Lung (tissue), 11 donors: ENCODE measurements at regions not wholly inside any gene's neighbourhood (a gene's known extent, or its start where the extent isn't known, plus 50 kb on each side); places are given as distances from the start of the nearest gene placed in this dataset.

ENCODE experiments used
- ATAC-seq: fragments of 200-7000 bp; cut with Tn5 transposase; one replicate; pipeline ENCODE4 v1.9.1; 2020; ENCODE audit warnings: moderate number of reproducible peaks; ENCODE audit not compliant: insufficient read depth, low FRiP score
- DNase-seq, 3 donors: peaks; one replicate each; pipeline ENCODE4 v3.0.0-alpha.2; 2013 to 2017
- H3K27ac ChIP-seq, 2 donors: one replicate each; pipeline ENCODE4 v1.5.1; 2013; ENCODE audit warnings: mild to moderate bottlenecking in 2 of 2, moderate library complexity in 2 of 2, control low read depth in 1 of 2, inconsistent platforms in 1 of 2, low read depth in 1 of 2, low read length in 1 of 2
- H3K27me3 ChIP-seq, 3 donors: one replicate each; pipeline ENCODE4 v1.5.1; 2013; ENCODE audit warnings: low read length in 2 of 3; ENCODE audit not compliant: control insufficient read depth in 3 of 3, insufficient read depth in 3 of 3
- H3K36me3 ChIP-seq, 4 donors: one replicate each; pipeline ENCODE4 v1.5.1; 2013; ENCODE audit warnings: low read length in 4 of 4, mild to moderate bottlenecking in 1 of 4, moderate library complexity in 1 of 4; ENCODE audit not compliant: control insufficient read depth in 4 of 4, insufficient read depth in 4 of 4
- H3K4me1 ChIP-seq, 5 donors: one replicate each; pipeline ENCODE4 v1.5.1; 2013; ENCODE audit warnings: low read length in 5 of 5, mild to moderate bottlenecking in 2 of 5, moderate library complexity in 1 of 5; ENCODE audit not compliant: control insufficient read depth in 5 of 5, insufficient read depth in 5 of 5
- H3K4me3 ChIP-seq: one replicate; pipeline ENCODE4 v1.5.1; 2013; ENCODE audit warnings: mild to moderate bottlenecking, control low read depth, moderate library complexity
- H3K9ac ChIP-seq, 2 donors: one replicate each; pipeline ENCODE4 v1.5.1; 2013; ENCODE audit warnings: low read length in 2 of 2, control low read depth in 1 of 2; ENCODE audit not compliant: insufficient read depth in 1 of 2
- H3K9me3 ChIP-seq, 4 donors: one replicate each; pipeline ENCODE4 v1.5.1; 2013; ENCODE audit warnings: low read length in 3 of 4, mild to moderate bottlenecking in 1 of 4, moderate library complexity in 1 of 4; ENCODE audit not compliant: control insufficient read depth in 4 of 4, insufficient read depth in 3 of 4
- CTCF ChIP-seq: IDR thresholded peaks from 2 replicates; pipeline ENCODE4 v1.5.1; 2012; ENCODE audit warnings: mild to moderate bottlenecking; ENCODE audit errors: control extremely low read depth, extremely low read depth
- WGBS, 2 donors: extraction: QIAGEN DNeasy Blood & Tissue Kit; methylation state at CpG; one replicate each; pipeline ENCODE4 v1.1.7; 2013; 5-methylcytosine and 5-hydroxymethylcytosine counted together
- donor health status: control.
- donor health status: control.
- donor health status: Bipolar disorder and iron deficiency.
- donor health status: healthy.
- donor health status: DM: yes; HTN: yes; CAD: no.

DNA sequence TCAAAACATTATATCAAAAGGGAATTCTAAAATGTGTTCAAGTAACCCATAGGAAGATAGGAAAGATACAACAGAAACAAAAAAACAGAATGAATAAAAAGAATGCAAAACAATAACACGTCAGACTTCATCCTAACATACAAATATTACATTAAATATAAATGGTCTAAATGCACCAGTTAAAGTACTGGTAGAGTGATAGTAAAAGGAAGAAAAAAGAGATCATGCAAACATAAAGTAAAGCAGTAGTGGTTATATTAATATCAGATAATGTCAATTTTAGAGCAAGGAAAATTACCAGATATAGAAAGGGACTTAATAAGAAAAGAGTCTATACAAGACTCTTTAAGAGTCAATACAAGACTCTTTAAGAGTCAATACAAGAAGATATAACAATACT lies 755.7 kb downstream of the MCTP2 start:
- H3K9me3 ChIP-seq = peaks cover 0 to 4% (median under 1%) of the 10 kb centered on the region in 4 donors
- no peak for TF ChIP-seq CTCF
- no peak overlapping the region for H3K4me3 ChIP-seq
- WGBS, 2 donors = 78 to 92% methylated on average over 1 of the region's 1 CpG
- H3K27ac ChIP-seq = no peak overlapping the region
- no peak overlapping the region for H3K9ac ChIP-seq
- H3K4me1 ChIP-seq = no peaks in the 10 kb centered on the region
- DNase-seq (no peak), ATAC-seq (no peak)
- no peaks in the 10 kb centered on the region for H3K27me3 ChIP-seq
- no peaks in the 10 kb centered on the region for H3K36me3 ChIP-seq

- DNase-seq (no peak), ATAC-seq (no peak)
- Histone ChIP-seq H3K4me1 (no peaks in the 10 kb centered on the region), H3K9ac (no peak overlapping the region), H3K9me3 (peaks cover 0 to 2% (median 0%) of the 10 kb centered on the region in 4 donors), H3K4me3 (no peak overlapping the region), H3K36me3 (no peaks in the 10 kb centered on the region), H3K27ac (no peak overlapping the region), H3K27me3 (no peaks in the 10 kb centered on the region)
- no peak for TF ChIP-seq CTCF
- 94 to 96% methylated on average over 8 of the region's 8 CpGs for WGBS, 2 donors
These were observed 760.4 kb downstream of the MCTP2 start for GRCh38 chr15:94991718-94992117.

DNA sequence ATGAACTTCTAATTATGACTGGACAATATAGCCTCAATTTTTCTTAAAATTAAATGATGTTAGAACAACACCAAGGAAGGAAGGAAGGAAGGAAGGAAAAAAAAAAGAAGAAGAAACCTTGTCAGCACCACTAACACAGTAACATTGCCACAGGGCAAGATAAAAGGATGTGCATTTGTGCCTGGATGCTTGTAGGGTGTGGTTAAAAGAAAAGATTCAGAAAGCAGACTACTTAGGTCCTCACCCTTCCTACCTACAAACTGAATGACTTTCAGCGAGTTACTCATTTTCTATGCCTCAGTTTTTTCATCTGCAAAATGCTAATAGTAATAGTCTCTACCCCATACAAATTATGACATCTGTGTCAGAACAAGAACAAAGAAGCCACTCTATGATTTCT lies 778.3 kb downstream of the MCTP2 start:
- ATAC-seq = no peak
- no peak for TF ChIP-seq CTCF
- Histone ChIP-seq H3K36me3 (no peaks in the 10 kb centered on the region), H3K9me3 (no peaks in the 10 kb centered on the region), H3K4me3 (no peak overlapping the region), H3K4me1 (peaks cover 0 to 7% (median 0%) of the 10 kb centered on the region in 5 donors), H3K27me3 (no peaks in the 10 kb centered on the region), H3K27ac (no peak overlapping the region), H3K9ac (no peak overlapping the region)
- DNase-seq = no peak
- WGBS, 2 donors = 85 to 91% methylated on average over 1 of the region's 1 CpG

DNA sequence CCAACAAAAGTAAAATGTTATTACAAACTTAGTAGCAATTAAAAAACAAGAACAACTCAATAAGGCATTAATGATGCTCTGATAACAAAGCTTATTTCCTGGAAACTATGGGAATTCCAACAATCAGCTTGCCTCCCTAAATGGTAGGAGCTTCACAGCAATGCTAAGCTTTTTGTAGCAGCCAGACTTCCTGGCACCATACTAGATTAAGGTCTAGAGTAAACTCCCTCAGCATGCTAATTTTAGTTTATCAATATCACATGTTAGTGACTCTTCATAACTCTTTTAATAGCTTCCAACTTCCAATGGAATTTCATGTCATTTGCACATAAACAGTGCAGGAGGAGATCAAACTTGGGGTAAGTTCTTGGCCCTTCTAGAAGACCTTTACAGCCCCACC lies 782.0 kb downstream of the MCTP2 start:
- no peak overlapping the region for H3K27ac ChIP-seq
- no peaks in the 10 kb centered on the region for H3K27me3 ChIP-seq
- peaks cover 0 to 22% (median 10%) of the 10 kb centered on the region in 5 donors for H3K4me1 ChIP-seq
- no peak for ATAC-seq
- peaks cover 0 to 2% (median 0%) of the 10 kb centered on the region in 4 donors for H3K9me3 ChIP-seq
- no peaks in the 10 kb centered on the region for H3K36me3 ChIP-seq
- DNase-seq = peak in 1 of 3 donors; percentile 26
- H3K9ac ChIP-seq = no peak overlapping the region
- TF ChIP-seq CTCF = no peak
- H3K4me3 ChIP-seq = no peak overlapping the region
